Panc1 (cell line): ENCODE measurements at regions not wholly inside any gene's neighbourhood (a gene's known extent, or its start where the extent isn't known, plus 50 kb on each side); places are given as distances from the start of the nearest gene placed in this dataset.

Experiments used
- ATAC-seq: fragments of 200-7000 bp; cut with Tn5 transposase; 2 replicates; pipeline ENCODE4 v1.9.1; 2020; ENCODE audit warnings: mild to moderate bottlenecking, moderate library complexity
- BruUV-seq: library from RNA; stranded (reverse); fragments of 400-500 nt; replicated peaks from 2 replicates; lab custom pipeline; 2021; lab: Mats Ljungman, UMichigan
- CTCF ChIA-PET: fragments of 300-600 bp; sonication (Branson Sonifier 250); formaldehyde crosslinking; loops from one replicate; lab custom pipeline; 2022; ENCODE audit warnings: antibody characterized with exemption; lab: Charles Lee
- POLR2A ChIA-PET: fragments of 300-600 bp; sonication (Branson Sonifier 250); formaldehyde crosslinking; loops from one replicate; lab custom pipeline; 2022; ENCODE audit warnings: antibody characterized with exemption; lab: Charles Lee
- DNase-seq: peaks from one replicate; pipeline ENCODE4 v3.0.0-alpha.2; 2010; ENCODE audit warnings: low read depth, low spot score
- H3K27ac ChIP-seq: 2 replicates; pipeline ENCODE4 v1.5.1; 2011; ENCODE audit warnings: mild to moderate bottlenecking, low read length, inconsistent platforms
- H3K27me3 ChIP-seq: fragments of 200-500 bp; sonication (Bioruptor generic); 2 replicates; pipeline ENCODE4 v1.6.0; 2014; ENCODE audit warnings: low read length, inconsistent platforms; ENCODE audit not compliant: control insufficient read depth, insufficient read depth
- H3K36me3 ChIP-seq: fragments of 200-500 bp; sonication (Bioruptor generic); 2 replicates; pipeline ENCODE4 v1.5.1; 2014; ENCODE audit warnings: inconsistent platforms, mild to moderate bottlenecking, low read length, moderate library complexity; ENCODE audit not compliant: control insufficient read depth, insufficient read depth
- H3K4me1 ChIP-seq: 2 replicates; pipeline ENCODE4 v1.5.1; 2011; ENCODE audit warnings: inconsistent platforms, mild to moderate bottlenecking, low read length, moderate library complexity; ENCODE audit not compliant: control insufficient read depth, insufficient read depth
- H3K4me3 ChIP-seq, 2 experiments: 2 replicates each; pipeline ENCODE4 v1.5.1; 2011 to 2012; ENCODE audit warnings: low read depth in 2 of 2, low read length in 2 of 2, mild to moderate bottlenecking in 2 of 2, inconsistent platforms in 1 of 2, moderate library complexity in 1 of 2
- H3K9me3 ChIP-seq: fragments of 200-500 bp; sonication (Bioruptor generic); 2 replicates; pipeline ENCODE4 v1.5.1; 2014; ENCODE audit warnings: low read depth, mild to moderate bottlenecking, inconsistent platforms, low read length, moderate library complexity; ENCODE audit not compliant: control insufficient read depth, insufficient read depth
- POLR2AphosphoS5 ChIP-seq: IDR thresholded peaks from 2 replicates; pipeline ENCODE4 v1.6.1; 2012; ENCODE audit warnings: mild to moderate bottlenecking, low read depth, low read length, moderate library complexity
- SIN3A ChIP-seq: IDR thresholded peaks from 2 replicates; pipeline ENCODE4 v1.6.1; 2012; ENCODE audit warnings: low read depth, mild to moderate bottlenecking, low read length, moderate library complexity, borderline replicate concordance; ENCODE audit not compliant: insufficient read depth
- TCF7L2 ChIP-seq: IDR thresholded peaks from 2 replicates; pipeline ENCODE4 v1.6.1; 2011; ENCODE audit warnings: mild to moderate bottlenecking, low read depth, low read length, inconsistent platforms
- in situ Hi-C: cut with HindIII; loops from 2 replicates; pipeline ENCODE4 v1.10.0; 2016; ENCODE audit warnings: low sequenced_read_pairs, low pct_unique_long_range_greater_than_20kb
- intact Hi-C: fragments of 100-400 bp; cut with micrococcal nuclease; formaldehyde crosslinking; loops from one replicate; pipeline ENCODE4 v1.10.0; 2022; ENCODE audit not compliant: unreplicated experiment
- TF ChIP-seq, protein P1 (sequence below), 2 experiments: IDR thresholded peaks; 2 replicates each; pipeline ENCODE4 v1.6.1; 2011 to 2012; ENCODE audit warnings: low read depth in 2 of 2, control low read depth in 1 of 2, low read length in 1 of 2, mild to moderate bottlenecking in 1 of 2, moderate library complexity in 1 of 2; ENCODE audit not compliant: insufficient read depth in 1 of 2
- TF ChIP-seq, protein P2 (sequence below): fragments of 450-650 bp; IDR thresholded peaks from 2 replicates; pipeline ENCODE4 v1.5.1; 2017; ENCODE audit warnings: mild to moderate bottlenecking

DNA sequence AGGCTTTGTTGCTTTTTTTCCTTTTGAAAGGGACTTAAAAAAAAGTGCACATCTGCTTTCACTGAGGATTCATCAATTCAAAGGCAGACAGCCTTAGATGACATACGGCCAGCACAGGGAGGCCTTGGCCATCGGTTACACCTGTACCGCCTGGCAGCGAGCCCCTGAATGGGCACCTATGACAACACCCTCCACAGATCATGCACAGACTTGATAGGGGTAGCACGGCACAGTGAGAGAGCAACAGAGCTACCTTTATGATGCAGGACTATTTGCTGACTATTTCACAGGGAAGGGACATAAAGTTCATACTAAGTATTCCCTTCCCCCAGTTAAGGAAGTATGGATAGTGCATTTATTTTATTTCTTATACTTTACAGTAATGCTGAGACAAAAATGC lies 137.9 kb upstream of the ARID2 start:
- ChIA-PET POLR2A (no interaction called here), CTCF (no interaction called here)
- BruUV-seq: no TSS peak
- DNase-seq (no peak), ATAC-seq (no peak)
- intact Hi-C loops (no loop called here), in situ Hi-C loops (no loop called here)
- Histone ChIP-seq H3K27ac (no peak overlapping the region), H3K36me3 (no peaks in the 10 kb centered on the region), H3K4me3 (no peak overlapping the region), H3K27me3 (peaks cover 10% of the 10 kb centered on the region; the same call in 1 of the 2 replicates), H3K4me1 (no peaks in the 10 kb centered on the region), H3K9me3 (no peaks in the 10 kb centered on the region)
- TF ChIP-seq, protein P1, sequence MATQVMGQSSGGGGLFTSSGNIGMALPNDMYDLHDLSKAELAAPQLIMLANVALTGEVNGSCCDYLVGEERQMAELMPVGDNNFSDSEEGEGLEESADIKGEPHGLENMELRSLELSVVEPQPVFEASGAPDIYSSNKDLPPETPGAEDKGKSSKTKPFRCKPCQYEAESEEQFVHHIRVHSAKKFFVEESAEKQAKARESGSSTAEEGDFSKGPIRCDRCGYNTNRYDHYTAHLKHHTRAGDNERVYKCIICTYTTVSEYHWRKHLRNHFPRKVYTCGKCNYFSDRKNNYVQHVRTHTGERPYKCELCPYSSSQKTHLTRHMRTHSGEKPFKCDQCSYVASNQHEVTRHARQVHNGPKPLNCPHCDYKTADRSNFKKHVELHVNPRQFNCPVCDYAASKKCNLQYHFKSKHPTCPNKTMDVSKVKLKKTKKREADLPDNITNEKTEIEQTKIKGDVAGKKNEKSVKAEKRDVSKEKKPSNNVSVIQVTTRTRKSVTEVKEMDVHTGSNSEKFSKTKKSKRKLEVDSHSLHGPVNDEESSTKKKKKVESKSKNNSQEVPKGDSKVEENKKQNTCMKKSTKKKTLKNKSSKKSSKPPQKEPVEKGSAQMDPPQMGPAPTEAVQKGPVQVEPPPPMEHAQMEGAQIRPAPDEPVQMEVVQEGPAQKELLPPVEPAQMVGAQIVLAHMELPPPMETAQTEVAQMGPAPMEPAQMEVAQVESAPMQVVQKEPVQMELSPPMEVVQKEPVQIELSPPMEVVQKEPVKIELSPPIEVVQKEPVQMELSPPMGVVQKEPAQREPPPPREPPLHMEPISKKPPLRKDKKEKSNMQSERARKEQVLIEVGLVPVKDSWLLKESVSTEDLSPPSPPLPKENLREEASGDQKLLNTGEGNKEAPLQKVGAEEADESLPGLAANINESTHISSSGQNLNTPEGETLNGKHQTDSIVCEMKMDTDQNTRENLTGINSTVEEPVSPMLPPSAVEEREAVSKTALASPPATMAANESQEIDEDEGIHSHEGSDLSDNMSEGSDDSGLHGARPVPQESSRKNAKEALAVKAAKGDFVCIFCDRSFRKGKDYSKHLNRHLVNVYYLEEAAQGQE (IDR thresholded peaks at IDR 0.05; ENCODE audit: insufficient read depth in 1 of 2, low read depth in 2 of 2, low read length in 1 of 2): no peak
- TF ChIP-seq TCF7L2: no peak
- TF ChIP-seq, protein P2, sequence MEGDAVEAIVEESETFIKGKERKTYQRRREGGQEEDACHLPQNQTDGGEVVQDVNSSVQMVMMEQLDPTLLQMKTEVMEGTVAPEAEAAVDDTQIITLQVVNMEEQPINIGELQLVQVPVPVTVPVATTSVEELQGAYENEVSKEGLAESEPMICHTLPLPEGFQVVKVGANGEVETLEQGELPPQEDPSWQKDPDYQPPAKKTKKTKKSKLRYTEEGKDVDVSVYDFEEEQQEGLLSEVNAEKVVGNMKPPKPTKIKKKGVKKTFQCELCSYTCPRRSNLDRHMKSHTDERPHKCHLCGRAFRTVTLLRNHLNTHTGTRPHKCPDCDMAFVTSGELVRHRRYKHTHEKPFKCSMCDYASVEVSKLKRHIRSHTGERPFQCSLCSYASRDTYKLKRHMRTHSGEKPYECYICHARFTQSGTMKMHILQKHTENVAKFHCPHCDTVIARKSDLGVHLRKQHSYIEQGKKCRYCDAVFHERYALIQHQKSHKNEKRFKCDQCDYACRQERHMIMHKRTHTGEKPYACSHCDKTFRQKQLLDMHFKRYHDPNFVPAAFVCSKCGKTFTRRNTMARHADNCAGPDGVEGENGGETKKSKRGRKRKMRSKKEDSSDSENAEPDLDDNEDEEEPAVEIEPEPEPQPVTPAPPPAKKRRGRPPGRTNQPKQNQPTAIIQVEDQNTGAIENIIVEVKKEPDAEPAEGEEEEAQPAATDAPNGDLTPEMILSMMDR: no peak
- TF ChIP-seq SIN3A: no peak
- TF ChIP-seq POLR2AphosphoS5: no peak

DNA sequence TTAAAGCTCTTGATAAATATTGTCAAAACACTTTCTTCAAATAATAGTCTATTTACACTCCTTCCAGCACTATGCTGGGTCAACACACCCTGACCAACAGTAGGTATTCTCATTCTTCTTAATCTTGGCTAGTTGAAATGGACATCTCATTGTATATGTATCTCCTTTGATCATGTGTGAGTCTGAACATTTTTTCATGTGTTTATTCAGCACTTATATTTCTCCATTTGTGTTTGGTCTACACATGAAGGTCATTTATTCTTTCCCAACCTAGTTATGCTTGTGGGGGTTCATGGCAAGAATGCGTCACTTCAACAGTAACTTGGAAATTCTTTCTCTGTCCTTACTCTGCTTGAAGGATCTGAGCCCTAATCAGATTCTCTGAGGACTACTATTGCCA lies 133.1 kb upstream of the ARID2 start:
- TF ChIP-seq TCF7L2 (no peak), SIN3A (no peak), POLR2AphosphoS5 (no peak)
- TF ChIP-seq, protein P1 (IDR thresholded peaks at IDR 0.05; ENCODE audit: insufficient read depth in 1 of 2, low read depth in 2 of 2, low read length in 1 of 2): no peak
- TF ChIP-seq, protein P2: no peak
- Histone ChIP-seq H3K4me3 (no peak overlapping the region), H3K27ac (no peak overlapping the region), H3K27me3 (peaks cover 3% of the 10 kb centered on the region; the same call in 1 of the 2 replicates), H3K9me3 (no peaks in the 10 kb centered on the region), H3K36me3 (no peaks in the 10 kb centered on the region), H3K4me1 (no peaks in the 10 kb centered on the region)
- in situ Hi-C loops: no loop called here
- DNase-seq (no peak), ATAC-seq (no peak)
- ChIA-PET CTCF (no interaction called here), POLR2A (no interaction called here)
- intact Hi-C loops: no loop called here
- BruUV-seq: no TSS peak
